Retina (tissue), 1 donor: ENCODE measurements at regions not wholly inside any gene's neighbourhood (a gene's known extent, or its start where the extent isn't known, plus 50 kb on each side); places are given as distances from the start of the nearest gene placed in this dataset.
A peak's percentile ranks its signal among the peaks of the same experiment; 100 is the strongest.
"Not testable (repeated sequence)": the region's sequence is repeated elsewhere in the genome, so short reads cannot be mapped to it uniquely, and the experiment has no call there.

ENCODE experiments used
- DNase-seq: peaks from one replicate; pipeline ENCODE4 v3.0.0-alpha.2; 2016

DNA sequence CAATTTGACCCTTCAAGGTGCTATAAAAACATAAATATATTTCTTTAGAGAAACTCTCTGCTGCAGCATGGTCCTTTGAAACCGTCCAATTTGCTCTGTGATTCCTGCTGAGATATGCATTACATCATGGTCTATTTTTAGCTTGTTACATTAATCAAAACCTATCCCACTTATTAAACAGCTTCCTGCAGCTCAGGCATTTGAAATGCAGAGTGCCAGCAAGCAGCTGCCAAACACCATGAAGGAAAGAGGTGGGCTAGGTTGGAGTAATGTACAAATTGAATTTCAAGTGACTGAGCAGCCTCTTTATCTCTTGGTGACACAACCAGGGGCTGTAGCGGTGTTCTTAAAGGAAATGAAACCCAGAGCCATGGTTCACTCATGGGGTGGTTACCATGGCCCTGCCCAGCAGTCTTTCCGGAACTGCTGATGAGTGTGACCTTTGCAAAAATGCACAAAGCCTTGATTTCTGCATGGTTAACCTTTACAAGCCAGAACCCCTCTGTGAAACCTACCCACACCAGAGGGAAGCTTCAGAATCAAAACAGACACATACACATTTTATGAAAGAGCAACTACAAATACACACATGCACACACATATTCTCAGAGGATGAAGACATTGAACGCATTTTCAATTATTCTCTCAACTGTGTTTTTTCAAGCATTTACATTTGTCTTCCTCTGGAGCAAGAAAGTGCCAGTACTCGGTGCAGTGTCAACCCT is 155.8 kb upstream of the ZNF608 start:
- DNase-seq: peak; percentile 82

DNA sequence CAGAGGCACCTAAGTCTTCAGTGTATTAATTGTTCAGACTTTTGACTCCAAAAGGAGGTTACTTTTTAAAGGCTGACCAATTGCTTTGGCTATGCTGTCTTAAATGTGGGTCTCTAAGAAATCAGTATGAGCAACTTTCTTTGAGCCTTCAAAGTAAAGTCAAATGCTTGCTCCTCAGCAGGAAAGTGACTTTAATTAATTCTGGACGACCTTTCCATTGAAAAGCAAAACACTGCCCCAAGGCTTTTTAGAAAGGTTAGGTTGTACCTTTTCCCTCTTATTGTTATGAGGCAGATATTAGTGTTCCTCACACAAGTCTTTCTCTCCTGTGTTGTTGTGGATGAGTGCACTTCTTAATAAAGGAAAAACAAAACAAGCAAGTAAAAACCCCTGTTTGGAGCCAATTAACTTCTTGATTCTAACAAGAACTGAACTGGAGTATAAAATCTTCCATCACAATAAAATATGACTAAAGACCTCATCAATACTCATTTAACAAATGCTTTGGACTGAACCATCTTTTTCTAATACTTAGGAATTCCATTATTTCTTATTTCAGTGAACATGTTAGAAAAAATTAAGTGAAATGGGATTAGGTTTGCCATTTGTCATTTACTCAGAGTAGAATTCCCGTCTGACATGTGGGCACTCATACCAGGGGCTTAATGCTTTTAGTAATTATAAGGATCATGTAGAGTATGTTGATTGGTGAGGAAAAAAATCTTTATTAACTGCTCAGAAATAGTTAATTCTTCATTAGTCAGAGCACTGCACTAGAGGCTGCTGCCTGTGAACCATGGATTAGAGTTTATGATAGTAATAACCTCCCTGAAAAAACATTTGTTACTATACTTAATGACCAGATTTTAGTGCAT is 159.1 kb upstream of the ZNF608 start:
- DNase-seq: peak; percentile 22

DNA sequence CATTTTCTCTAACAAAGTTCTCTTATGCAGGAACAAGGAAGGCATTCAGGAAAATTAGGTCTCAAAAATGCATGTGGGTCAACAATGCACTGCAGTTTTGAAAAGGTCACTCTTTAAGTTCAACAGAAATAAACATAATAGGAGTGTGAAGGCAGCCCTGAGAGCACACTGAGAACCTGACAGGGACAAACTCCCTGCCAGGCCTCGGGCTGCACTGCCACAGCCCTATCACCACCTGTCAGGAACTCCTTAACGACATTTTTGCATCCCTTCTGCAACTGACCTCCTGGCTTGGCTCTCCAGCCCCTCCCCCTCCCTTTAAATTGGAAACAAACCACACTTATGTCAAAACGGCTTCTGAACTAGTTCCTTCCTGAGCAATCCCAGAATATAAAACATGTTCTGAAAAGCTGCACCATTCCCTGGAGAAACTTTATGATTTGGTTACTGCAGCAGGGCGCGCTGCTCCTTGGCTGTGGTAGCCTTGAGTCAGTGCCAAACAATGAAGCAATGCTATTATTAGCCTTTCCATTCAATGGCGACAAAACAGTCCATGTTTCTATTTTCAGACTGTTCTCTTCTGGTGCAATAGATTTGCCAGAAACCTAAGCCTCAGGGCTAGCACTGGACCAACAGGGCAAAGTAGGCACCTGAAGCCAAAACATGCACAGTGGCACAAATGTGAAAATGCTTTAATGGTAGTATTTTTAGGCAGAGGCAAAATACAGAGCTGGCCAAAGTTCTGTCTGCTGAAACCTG is 160.1 kb upstream of the ZNF608 start:
- DNase-seq: peak; percentile 76

DNA sequence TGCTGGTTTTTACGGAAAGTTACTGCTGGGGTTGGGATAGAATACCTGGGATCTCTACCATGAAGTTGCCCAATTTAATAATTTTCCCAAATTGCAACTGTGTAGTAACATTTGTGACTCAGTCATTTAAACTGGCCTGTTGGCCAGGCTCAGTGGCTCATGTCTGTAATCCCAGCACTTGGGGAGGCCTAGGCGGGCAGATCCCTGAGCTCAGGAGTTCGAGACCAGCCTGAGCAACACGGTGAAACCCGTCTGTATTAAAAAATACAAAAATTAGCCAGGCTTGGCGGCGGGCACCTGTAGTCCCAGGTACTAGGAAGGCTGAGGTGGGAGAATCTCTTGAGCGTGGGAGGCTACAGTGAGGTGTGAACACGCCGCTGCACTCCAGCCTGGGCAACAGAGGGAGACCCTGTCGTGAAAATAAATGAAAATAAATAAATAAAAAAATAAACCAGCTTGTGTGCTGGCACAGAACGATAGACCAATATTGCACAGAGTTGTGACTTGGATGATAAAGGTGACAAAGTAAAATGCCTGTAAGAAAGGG is 160.7 kb upstream of the ZNF608 start:
- no peak for DNase-seq

DNA sequence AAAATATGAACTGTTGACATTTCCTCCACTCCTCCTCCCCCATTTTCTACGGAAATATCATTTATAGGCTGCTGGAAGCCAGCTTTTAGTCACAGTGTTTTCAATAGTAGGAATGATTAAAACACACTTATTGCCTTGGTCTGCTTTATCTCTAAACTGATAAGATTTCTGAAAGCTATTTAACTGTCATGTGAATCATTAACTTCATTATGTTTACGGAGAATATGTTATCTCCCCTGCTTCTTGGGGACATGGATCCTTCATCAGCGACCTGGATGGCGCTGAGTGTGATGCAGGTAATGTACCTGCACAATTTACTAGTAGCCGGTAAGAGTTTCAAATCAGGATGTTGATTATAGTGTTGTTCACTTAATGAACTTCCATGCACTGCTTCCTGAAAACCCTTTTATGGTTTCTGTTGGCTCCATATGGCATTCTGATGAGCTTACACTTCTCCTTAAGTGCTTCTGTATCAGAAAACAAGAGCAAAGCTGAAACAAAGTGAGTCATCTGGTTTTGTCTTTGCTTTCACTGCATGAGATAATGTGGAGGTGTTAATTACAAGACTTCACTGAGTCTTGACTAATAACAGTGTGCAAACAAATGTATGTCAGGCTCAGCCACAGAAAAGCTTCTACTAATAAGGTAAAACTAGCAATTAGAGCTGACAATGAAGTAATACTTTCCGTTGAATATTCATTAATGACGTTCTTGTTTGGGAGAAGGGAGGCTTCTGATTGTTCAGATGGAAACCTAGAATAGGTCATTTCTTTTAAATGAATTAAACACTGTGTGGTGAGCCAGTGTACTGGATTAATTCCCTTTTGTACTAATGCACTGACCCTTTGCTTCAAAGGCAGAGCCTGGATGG is 162.4 kb upstream of the ZNF608 start:
- peak; percentile 65 for DNase-seq

DNA sequence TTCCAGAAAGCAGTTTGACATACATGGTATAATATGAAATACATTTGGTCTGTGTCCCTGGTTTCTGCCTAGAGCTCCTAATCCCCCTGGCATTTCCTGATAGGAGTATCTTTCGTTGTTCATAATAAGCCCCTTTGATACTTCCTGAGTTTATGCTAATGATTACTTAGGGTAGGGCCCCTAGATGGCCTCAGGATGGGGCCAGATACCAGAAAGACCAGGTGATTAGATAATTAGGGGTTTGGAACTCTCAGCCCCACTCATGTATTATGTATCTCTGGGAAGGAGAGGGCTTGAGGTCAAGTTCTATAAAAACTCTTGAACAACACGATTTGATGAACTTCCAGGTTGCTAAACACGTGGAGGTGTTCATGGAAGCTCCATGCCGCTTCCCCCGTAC is 163.3 kb upstream of the ZNF608 start:
- DNase-seq: no peak

DNA sequence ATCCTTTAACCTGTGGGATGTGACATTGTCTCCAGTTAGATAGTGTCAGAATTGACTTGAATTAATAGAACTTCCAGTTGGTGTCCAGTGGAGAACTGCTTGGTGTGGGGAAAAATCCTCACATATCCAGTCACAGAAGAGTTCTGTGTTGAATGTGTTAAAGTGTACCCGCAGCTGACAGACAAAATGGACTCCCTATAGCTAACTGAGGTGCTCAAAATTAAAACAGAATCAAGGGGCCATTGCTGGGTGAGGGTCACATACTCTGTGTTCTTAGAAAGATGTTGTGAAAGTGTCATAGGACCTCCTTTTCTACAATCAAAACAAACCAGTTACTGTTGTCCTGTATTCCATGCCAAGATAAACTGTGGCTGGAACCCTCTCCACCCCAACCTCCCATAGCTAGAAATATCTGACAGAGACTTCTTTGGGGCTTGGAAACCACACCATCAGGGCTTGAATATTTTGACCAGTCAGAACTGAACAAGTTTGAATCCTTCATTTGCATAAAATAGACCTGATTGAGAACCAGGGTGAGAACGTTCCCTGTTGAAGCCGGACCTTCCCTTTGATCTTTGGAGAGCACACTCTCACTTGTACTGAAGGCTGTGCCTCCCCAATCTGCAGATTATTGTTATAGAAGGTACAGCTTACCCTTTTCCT is 164.0 kb upstream of the ZNF608 start:
- DNase-seq: no peak

DNA sequence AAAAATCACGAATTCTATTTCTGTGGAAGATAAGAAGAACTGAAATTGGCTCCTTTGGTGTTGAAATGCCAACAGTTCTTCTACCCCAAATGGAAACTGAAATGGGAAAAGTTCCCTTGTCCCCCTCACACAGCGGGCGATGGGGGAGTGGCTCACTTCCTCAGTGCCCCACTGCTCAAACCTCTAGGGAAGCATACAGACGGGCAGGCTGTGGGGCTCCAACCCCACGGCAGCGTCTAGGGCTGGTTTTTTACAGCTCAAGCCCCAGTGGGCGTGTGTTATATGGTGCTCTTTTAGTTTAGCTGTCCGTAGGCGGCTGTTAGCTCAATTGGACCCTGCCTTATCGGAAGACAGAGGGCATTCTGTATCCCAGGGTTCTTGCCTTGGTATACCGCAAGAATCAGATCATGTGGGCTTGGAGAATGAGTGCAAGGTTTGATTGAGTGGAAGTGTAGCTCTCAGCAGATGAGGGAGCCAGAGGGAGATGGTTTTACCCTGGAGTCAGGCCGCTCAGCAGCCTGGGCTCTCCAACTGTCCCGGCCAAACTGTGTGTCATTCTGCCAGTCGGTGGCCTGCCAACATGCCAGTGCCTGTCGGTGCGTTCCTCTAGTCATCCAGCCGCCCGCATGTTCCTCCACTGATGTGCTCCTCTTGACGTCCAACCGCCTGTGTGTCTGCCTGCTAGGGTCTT is 166.3 kb upstream of the ZNF608 start:
- DNase-seq: no peak

DNA sequence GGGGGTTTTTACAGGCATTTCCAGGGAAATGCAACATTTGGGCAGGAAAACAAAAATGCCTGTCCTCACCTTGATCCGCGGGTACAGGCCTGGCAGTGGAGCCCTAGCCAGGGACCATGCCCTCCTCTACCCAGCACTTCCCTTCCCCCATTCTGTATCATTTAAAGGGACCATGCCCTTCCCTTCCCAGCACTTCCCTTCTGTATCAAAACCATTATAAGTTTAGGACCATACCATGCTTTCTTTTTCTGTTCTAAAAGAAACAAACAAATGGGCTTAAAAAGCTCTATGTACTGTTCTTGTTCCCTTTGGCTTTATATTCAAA is 166.9 kb upstream of the ZNF608 start:
- no peak for DNase-seq

DNA sequence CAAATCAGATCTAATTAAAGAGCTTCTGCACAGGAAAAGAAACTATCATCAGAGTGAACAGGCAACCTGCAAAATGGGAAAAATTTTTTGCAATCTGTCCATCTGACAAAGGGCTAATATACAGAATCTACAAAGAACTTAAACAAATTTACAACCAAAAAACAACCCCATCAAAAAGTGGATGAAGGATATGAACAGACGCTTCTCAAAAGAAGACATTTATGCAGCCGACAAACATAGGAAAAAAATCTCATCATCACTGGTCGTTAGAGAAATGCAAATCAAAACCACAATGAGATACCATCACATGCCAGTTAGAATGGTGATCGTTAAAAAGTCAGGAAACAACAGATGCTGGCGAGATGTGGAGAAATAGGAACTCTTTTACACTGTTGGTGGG is 169.9 kb upstream of the ZNF608 start:
- DNase-seq: not testable (repeated sequence)

DNA sequence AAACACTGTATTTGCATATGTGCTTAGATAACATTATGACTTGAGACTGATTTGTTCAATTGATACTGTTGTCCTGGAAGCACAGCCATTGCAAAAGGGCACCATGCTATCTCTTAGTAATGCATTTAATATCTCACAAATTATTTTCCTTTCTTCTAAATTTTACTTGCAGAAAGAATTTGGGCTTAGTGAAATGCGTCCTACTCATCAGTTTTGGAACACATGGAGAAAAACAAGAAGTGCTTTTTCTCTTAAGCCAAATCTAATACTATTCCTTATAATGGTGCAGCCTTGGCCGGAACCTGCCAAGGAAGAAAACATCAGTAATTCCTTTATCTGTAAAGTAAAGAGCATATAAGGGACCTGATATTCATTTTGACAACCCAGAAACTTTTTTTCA is 172.2 kb upstream of the ZNF608 start:
- no peak for DNase-seq

DNA sequence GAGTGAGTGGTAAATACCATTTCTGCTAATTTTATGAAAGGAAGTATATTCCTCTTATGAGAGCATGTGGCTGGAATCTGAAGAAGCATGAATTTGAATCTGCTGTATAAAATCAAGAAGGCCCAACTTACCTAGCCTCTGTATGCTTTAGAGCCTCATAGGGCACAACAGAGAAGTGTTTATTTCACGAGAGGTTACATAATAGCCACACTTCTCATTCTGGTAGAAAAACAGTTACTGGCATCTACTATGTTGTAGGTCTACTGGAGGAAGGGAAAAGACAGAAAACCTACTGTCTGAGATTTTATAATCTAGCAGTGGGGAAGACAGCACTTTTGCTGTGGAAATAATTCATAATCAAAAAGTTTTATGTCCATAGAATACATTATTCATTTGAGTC is 172.6 kb upstream of the ZNF608 start:
- no peak for DNase-seq

DNA sequence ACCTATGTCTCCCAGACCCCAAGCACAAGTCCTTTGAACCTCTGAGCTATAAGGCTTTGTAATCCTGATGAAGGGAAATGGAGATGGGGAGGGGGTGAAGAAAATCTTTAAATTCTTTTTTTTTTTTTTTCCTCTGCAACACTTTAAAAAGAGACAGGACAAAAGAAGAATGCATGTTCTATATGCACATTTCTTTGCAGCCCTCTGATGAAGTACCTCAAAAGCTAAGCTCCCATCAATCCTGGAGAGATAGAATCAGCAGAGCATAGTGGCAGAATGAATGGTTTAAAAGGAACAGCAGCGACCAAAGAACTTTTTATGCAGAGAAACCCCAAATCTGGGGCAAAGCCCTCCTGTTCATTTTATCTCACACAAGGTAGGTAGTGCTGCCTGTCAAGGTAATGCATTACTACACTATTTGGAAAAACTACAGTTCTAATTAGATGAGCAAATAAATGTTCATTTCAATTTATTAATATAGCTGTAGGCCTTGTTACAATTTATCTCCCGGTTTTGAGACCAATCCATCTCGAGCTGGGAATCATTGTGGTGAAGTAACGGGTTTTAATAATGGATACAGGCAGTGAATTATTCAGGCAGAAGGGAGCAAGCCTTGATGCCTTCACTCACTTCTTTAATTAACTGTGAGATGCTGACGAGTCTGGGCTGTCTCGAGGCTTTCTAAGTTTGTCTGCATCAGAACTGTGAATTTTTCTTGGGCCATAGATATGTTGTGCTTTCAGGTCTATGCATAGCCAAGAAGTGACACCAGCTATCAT is 173.5 kb upstream of the ZNF608 start:
- peak; percentile 63 for DNase-seq

DNA sequence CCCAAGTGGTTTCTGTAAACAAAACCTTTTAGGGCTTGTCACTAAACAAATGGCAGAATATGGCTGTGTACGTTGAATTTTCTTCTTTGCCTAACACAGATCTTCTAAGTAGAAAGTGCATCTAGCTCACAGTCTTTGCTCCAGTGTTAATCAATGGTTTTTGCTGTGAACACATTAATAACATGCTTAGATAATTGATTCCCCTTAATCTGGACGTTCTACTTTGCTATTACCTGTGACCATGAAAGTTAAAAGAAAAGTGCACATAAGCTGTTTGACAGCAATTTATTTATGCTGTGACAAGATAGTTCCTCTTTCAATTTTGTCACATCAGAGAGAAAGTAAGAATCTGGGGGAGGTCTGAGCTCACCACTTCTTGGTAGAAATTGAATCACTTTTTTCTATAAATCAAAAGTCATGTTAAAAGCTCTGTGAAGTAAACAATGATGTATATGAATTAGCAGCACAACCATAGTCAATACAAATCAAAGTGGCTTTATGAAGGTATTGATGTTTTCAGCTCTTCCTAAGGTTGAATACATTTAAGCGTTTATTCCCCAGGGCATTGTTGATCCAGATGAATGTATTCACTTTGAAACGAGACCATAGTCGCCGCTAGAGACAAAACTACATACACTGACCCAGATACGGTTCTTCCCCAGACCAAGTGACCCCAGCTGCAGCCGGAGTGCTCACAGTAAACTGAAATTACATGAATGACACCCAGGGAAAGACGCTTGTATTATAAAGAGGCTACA is 174.6 kb upstream of the ZNF608 start:
- peak; percentile 65 for DNase-seq

DNA sequence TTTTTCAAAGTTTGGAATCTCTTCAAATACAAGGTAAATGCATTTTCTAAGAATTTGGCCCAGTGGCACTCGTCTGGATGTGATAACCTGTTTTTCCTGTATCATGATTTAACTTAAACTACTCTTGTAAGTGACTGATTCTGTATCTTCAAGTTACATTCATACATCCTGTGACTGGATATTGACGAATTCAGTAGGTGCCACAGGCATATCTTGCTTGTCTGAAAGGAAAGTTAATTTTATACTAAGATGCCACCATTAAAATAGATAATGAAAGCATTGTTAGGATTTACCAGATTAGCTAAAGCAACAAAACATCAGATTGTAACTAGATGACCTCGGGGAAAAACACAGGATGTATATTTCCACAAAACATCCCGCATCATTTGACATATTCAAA is 175.3 kb upstream of the ZNF608 start:
- no peak for DNase-seq

DNA sequence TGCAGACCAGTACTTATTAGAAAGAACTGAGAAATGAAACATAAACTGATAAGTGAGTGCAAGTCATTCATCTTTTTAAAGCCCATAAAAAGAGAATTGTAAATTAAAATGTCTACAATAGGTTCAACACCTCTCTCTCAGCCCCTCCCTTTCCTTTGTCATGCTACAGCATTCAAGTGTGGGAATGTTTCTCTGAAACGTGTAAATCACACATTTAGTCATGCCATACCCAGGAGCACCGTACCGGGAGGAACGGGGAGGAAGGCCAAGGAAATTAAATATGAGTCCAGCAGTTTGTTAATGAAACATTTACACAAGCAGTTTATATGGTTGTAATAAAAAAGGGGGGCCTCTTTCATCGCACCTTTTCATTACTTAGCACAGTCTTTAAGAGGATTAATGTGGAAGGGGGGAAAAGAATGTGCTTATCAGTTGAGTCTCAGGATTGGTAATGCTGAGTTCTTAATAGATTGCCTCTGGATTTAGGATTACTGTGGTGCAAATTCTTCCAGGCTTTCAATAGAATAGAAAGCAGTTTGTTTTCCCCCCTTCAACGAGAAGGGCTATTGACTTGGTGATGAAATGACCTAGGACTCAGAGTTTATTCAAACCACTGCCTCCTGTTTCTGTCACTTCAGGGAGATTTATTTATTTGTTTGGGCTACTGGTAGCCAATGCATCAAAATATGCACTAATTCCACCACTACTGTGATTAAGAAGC is 176.0 kb upstream of the ZNF608 start:
- peak; percentile 28 for DNase-seq

DNA sequence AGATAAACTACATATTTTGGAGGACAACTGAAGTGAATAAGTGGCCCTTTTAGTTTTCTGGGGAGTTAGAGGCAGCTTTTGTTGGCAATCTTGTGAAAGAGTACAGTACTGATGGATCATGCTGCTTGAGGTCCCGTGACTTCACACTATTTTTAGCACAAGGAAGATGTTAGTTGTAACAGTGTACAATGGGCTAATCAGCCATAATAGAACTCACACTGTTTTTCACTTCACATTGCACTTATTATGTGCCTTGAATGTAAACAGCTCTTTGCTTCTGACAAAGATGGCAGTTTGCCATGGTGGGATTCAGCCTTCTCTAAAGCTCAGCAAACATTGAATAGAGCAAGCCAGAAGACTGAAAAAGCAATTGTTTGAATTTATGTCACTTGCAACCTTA is 176.7 kb upstream of the ZNF608 start:
- peak; percentile 28 for DNase-seq

DNA sequence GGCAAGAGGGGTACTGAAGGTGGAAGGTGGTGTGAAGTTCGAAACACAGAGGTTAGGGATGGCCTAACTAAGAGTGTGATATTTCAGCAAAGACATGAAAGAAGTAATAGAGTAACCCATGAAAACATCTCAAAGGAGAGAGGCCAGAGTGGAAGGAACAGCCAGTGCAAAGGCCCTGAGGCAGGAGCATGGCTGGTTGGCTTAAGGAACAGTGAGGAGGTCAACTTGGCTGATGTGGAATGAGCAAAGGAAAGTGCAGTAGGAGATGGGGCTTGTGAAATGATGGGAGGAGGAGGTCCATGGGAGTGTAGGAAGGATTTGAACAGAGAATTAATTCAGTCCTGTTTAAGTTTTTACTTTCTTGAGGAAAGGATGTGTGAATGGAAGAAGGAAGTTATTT is 178.3 kb upstream of the ZNF608 start:
- no peak for DNase-seq

DNA sequence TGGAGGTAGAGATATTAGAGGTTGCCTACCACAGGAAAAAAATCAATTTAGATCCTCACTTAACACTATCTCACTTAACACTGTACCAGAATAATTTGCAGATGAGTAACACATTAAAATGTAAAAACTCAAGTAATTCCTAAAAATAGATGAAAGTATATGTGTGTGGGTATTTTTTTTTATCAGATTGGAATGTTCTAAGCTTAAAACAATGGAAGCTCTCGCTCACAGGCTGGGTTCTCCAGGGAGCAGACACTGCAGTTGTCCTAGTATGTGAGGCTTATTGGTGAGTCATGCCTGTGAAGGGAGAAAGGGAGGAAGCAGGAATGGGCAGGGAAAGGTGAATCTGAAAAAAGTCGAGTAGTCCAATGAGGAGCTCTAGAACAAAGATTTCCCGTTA is 181.3 kb upstream of the ZNF608 start:
- DNase-seq: no peak
